Lung (tissue), 11 donors: ENCODE measurements at regions not wholly inside any gene's neighbourhood (a gene's known extent, or its start where the extent isn't known, plus 50 kb on each side); places are given as distances from the start of the nearest gene placed in this dataset.

Experiments
- ATAC-seq: fragments of 200-7000 bp; cut with Tn5 transposase; one replicate; pipeline ENCODE4 v1.9.1; 2020; ENCODE audit warnings: moderate number of reproducible peaks; ENCODE audit not compliant: insufficient read depth, low FRiP score
- DNase-seq, 3 donors: peaks; one replicate each; pipeline ENCODE4 v3.0.0-alpha.2; 2013 to 2017
- H3K27ac ChIP-seq, 2 donors: one replicate each; pipeline ENCODE4 v1.5.1; 2013; ENCODE audit warnings: mild to moderate bottlenecking in 2 of 2, moderate library complexity in 2 of 2, control low read depth in 1 of 2, inconsistent platforms in 1 of 2, low read depth in 1 of 2, low read length in 1 of 2
- H3K27me3 ChIP-seq, 3 donors: one replicate each; pipeline ENCODE4 v1.5.1; 2013; ENCODE audit warnings: low read length in 2 of 3; ENCODE audit not compliant: control insufficient read depth in 3 of 3, insufficient read depth in 3 of 3
- H3K36me3 ChIP-seq, 4 donors: one replicate each; pipeline ENCODE4 v1.5.1; 2013; ENCODE audit warnings: low read length in 4 of 4, mild to moderate bottlenecking in 1 of 4, moderate library complexity in 1 of 4; ENCODE audit not compliant: control insufficient read depth in 4 of 4, insufficient read depth in 4 of 4
- H3K4me1 ChIP-seq, 5 donors: one replicate each; pipeline ENCODE4 v1.5.1; 2013; ENCODE audit warnings: low read length in 5 of 5, mild to moderate bottlenecking in 2 of 5, moderate library complexity in 1 of 5; ENCODE audit not compliant: control insufficient read depth in 5 of 5, insufficient read depth in 5 of 5
- H3K4me3 ChIP-seq: one replicate; pipeline ENCODE4 v1.5.1; 2013; ENCODE audit warnings: mild to moderate bottlenecking, control low read depth, moderate library complexity
- H3K9ac ChIP-seq, 2 donors: one replicate each; pipeline ENCODE4 v1.5.1; 2013; ENCODE audit warnings: low read length in 2 of 2, control low read depth in 1 of 2; ENCODE audit not compliant: insufficient read depth in 1 of 2
- H3K9me3 ChIP-seq, 4 donors: one replicate each; pipeline ENCODE4 v1.5.1; 2013; ENCODE audit warnings: low read length in 3 of 4, mild to moderate bottlenecking in 1 of 4, moderate library complexity in 1 of 4; ENCODE audit not compliant: control insufficient read depth in 4 of 4, insufficient read depth in 3 of 4
- WGBS, 2 donors: extraction: QIAGEN DNeasy Blood & Tissue Kit; methylation state at CpG; one replicate each; pipeline ENCODE4 v1.1.7; 2013; 5-methylcytosine and 5-hydroxymethylcytosine counted together
- TF ChIP-seq, protein P1 (sequence below): IDR thresholded peaks from 2 replicates; pipeline ENCODE4 v1.5.1; 2012; ENCODE audit warnings: mild to moderate bottlenecking; ENCODE audit errors: control extremely low read depth, extremely low read depth
- donor health status: control.
- donor health status: control.
- donor health status: Bipolar disorder and iron deficiency.
- donor health status: healthy.
- donor health status: DM: yes; HTN: yes; CAD: no.

DNA sequence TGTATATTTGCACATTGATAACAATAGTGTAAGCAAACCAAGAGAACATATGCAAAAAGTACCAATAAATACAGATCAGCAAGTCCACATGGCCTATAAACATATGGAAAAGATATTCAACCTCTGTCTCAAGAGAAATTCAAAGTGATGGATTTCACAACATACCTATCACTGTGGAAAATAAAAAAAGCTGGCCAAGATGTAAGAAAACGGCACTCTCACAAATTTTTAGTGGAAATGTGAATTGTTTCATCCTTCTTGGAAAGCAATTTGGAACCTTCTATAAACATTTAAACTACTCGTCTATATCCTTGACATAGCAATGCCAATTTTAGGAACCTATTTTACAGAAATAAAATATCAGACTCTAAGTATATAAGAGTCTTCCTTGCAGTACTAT lies 559.8 kb downstream of the QKI start:
- 73 to 81% methylated on average over 2 of the region's 2 CpGs for WGBS, 2 donors
- Histone ChIP-seq H3K4me3 (no peak overlapping the region), H3K27me3 (no peaks in the 10 kb centered on the region), H3K9ac (no peak overlapping the region), H3K36me3 (no peaks in the 10 kb centered on the region), H3K27ac (no peak overlapping the region), H3K9me3 (peaks cover 0 to 4% (median 0%) of the 10 kb centered on the region in 4 donors), H3K4me1 (no peaks in the 10 kb centered on the region)
- no peak for ATAC-seq
- TF ChIP-seq, protein P1, sequence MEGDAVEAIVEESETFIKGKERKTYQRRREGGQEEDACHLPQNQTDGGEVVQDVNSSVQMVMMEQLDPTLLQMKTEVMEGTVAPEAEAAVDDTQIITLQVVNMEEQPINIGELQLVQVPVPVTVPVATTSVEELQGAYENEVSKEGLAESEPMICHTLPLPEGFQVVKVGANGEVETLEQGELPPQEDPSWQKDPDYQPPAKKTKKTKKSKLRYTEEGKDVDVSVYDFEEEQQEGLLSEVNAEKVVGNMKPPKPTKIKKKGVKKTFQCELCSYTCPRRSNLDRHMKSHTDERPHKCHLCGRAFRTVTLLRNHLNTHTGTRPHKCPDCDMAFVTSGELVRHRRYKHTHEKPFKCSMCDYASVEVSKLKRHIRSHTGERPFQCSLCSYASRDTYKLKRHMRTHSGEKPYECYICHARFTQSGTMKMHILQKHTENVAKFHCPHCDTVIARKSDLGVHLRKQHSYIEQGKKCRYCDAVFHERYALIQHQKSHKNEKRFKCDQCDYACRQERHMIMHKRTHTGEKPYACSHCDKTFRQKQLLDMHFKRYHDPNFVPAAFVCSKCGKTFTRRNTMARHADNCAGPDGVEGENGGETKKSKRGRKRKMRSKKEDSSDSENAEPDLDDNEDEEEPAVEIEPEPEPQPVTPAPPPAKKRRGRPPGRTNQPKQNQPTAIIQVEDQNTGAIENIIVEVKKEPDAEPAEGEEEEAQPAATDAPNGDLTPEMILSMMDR: no peak
- no peak for DNase-seq

DNA sequence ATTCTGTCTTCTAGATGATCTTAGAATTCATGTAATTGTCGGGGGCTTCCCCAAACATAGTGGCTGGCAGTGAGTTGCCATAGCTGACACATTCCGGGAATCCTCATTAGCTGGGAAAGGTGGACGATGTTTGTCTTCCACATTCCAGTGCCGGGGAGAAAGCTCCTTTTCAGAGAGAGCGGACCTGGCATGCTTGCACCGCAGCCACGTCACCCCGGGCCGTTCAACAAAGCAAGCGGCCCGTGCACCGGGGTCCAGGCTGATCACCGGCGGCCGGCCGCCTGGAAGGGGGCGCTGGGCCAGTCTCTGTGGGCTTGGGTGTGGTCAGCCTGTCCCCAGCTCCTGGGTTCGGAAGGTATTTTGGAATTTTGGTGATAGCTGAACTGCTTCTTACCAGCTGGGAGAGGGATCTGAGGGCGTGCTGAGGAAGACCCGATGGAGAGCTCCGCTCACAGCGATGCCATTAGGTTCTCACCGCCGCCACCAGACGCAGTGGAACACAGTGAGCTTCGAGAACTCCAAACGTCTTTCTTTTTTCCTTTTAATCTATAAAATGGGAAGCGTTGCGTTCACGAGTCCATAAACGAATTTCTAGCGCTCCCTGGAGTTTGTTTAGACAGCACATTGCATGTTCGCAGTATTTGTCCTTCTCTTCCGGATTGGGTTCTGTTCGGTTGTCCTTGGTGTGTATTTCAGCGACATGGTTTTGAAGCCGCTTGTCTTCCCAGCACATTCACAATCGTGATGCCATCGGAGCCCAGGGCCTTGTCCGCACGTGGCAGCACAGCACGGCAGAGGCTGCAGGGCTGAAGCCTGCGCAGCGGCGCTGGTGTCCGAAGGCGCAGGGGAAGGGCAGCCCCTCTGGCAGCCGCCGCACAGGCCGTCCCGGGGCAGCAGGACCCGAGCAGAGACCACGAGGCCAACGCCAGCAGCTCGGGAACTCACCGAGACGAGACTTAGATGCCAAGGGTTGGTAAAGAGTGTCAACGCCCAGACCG lies 557.6 kb downstream of the QKI start:
- H3K27me3 ChIP-seq: no peaks in the 10 kb centered on the region
- H3K4me3 ChIP-seq: no peak overlapping the region
- no peak overlapping the region for H3K9ac ChIP-seq
- WGBS, 2 donors: 87 to 91% methylated on average over 59 of the region's 59 CpGs
- no peaks in the 10 kb centered on the region for H3K4me1 ChIP-seq
- DNase-seq (no peak), ATAC-seq (no peak)
- peaks cover 0 to 4% (median 0%) of the 10 kb centered on the region in 4 donors for H3K9me3 ChIP-seq
- TF ChIP-seq, protein P1: no peak
- H3K27ac ChIP-seq: no peak overlapping the region
- no peaks in the 10 kb centered on the region for H3K36me3 ChIP-seq

DNA sequence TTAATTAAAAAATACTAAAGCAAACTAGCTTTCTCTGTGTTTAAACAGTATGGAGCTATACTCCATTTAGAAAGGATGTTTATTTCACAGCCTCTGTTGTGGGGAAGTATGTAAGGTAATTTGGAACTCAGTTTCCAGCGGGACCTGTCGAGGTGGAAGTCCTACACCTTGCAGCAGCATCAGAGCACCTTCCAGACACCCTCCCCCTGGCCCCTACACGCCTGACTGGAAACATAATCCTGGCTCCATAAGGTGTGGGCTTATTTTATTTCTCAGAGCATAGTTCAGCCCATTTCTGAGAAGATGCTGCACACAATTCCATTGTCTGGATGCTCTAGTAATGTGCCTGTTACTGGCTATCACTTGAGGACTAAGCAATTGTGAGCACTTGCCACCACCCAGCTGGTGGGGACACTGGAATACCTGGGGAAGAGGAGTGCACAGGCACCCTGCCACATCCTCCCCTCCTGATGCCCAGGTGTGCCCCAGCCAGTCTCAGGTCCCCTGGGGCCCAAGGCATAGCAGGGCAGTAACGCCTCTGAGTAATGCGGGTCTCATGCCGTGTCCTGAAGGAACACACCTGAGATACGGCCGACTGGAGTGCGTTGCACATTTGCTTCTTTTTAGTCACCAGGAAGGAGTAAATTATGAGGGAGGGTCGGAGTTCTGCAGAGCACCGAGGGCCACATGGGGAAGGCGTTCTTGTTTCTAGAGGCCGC lies 556.5 kb downstream of the QKI start:
- H3K27me3 ChIP-seq: no peaks in the 10 kb centered on the region
- H3K27ac ChIP-seq: no peak overlapping the region
- no peaks in the 10 kb centered on the region for H3K36me3 ChIP-seq
- H3K9ac ChIP-seq: no peak overlapping the region
- H3K9me3 ChIP-seq: peaks cover 0 to 4% (median 0%) of the 10 kb centered on the region in 4 donors
- H3K4me3 ChIP-seq: no peak overlapping the region
- WGBS, 2 donors: 93 to 95% methylated on average over 13 of the region's 13 CpGs
- no peaks in the 10 kb centered on the region for H3K4me1 ChIP-seq
- DNase-seq (no peak), ATAC-seq (no peak)
- TF ChIP-seq, protein P1: no peak
